HCT116 (cell line): ENCODE measurements at regions not wholly inside any gene's neighbourhood (a gene's known extent, or its start where the extent isn't known, plus 50 kb on each side); places are given as distances from the start of the nearest gene placed in this dataset.

Source experiments
- ATAC-seq: fragments of 200-7000 bp; cut with Tn5 transposase; 2 replicates; pipeline ENCODE4 v1.9.1; 2020; ENCODE audit warnings: mild to moderate bottlenecking, moderate library complexity
- BruUV-seq: library from RNA; stranded (reverse); fragments of 400-500 nt; replicated peaks from 2 replicates; lab custom pipeline; 2021; lab: Mats Ljungman, UMichigan
- CTCF ChIA-PET: fragments of 300-600 bp; sonication (Branson Sonifier 250); formaldehyde crosslinking; loops from one replicate; lab custom pipeline; 2021; ENCODE audit warnings: antibody characterized with exemption; lab: Charles Lee
- POLR2A ChIA-PET: fragments of 300-600, 350-600 bp; sonication (Branson Sonifier 250); formaldehyde crosslinking; loops from one replicate; lab custom pipeline; 2021; ENCODE audit warnings: antibody characterized with exemption; lab: Charles Lee
- RAD21 ChIA-PET, 2 experiments: fragments of 300-600 bp; sonication (Branson Sonifier 250); formaldehyde crosslinking; loops; one replicate each; lab custom pipeline; 2023; ENCODE audit warnings: low total read pairs in 2 of 2; ENCODE audit not compliant: uncharacterized antibody in 2 of 2, unreplicated experiment in 2 of 2, low non-redundant PET in 1 of 2; lab: Charles Lee
- DNase-seq: peaks from one replicate; pipeline ENCODE4 v3.0.0-alpha.2; 2010; ENCODE audit warnings: low read depth, low spot score
- H2AFZ ChIP-seq: fragments of 200-600 bp; shearing (Covaris generic), sonication (generic); 2 replicates; pipeline ENCODE4 v1.6.1; 2017; ENCODE audit warnings: low read depth, mixed run types, mixed read lengths, antibody characterized with exemption, low read length; ENCODE audit not compliant: poor library complexity, severe bottlenecking
- H3K27ac ChIP-seq: 2 replicates; pipeline ENCODE4 v1.5.1; 2012; ENCODE audit warnings: low read depth, low read length
- H3K27me3 ChIP-seq: fragments of 200-600 bp; sonication (generic); 2 replicates; pipeline ENCODE4 v1.6.1; 2016; ENCODE audit warnings: mixed run types, low read length, mixed read lengths; ENCODE audit not compliant: insufficient read depth
- H3K36me3 ChIP-seq, 2 experiments: fragments of 200-500 bp in 1 of 2; fragments of 200-600 bp in 1 of 2; sonication (Bioruptor generic) in 1 of 2; sonication (generic) in 1 of 2; 2 replicates each; pipeline versions ENCODE4 v1.5.1 to v1.6.1; 2014 to 2016; ENCODE audit warnings: low read length in 2 of 2, inconsistent platforms in 1 of 2, mixed read lengths in 1 of 2, mixed run types in 1 of 2; ENCODE audit not compliant: insufficient read depth in 2 of 2, control insufficient read depth in 1 of 2
- H3K4me1 ChIP-seq, 2 experiments: fragments of 200-600 bp in 1 of 2; sonication (generic) in 1 of 2; 2 replicates each; pipeline versions ENCODE4 v1.5.1 to v1.6.1; 2012 to 2017; ENCODE audit warnings: low read length in 2 of 2, inconsistent platforms in 1 of 2, mild to moderate bottlenecking in 1 of 2, mixed read lengths in 1 of 2, mixed run types in 1 of 2, moderate library complexity in 1 of 2; ENCODE audit not compliant: insufficient read depth in 2 of 2, control insufficient read depth in 1 of 2
- H3K4me2 ChIP-seq: fragments of 200-600 bp; sonication (generic); 2 replicates; pipeline ENCODE4 v1.6.1; 2017; ENCODE audit warnings: mixed run types, low read length, mixed read lengths
- H3K4me3 ChIP-seq, 2 experiments: fragments of 200-600 bp in 1 of 2; sonication (generic) in 1 of 2; replicated peaks in 1 of 2; 2 replicates each; pipeline ENCODE4 v1.5.1; 2011 to 2016; ENCODE audit warnings: low read length in 2 of 2, control low read depth in 1 of 2, low read depth in 1 of 2, mild to moderate bottlenecking in 1 of 2, mixed read lengths in 1 of 2, mixed run types in 1 of 2
- H3K79me2 ChIP-seq: fragments of 200-600 bp; sonication (generic); 2 replicates; pipeline ENCODE4 v1.6.1; 2017; ENCODE audit warnings: mild to moderate bottlenecking, mixed run types, low read length, moderate library complexity, mixed read lengths; ENCODE audit not compliant: insufficient read depth
- H3K9ac ChIP-seq: fragments of 200-600 bp; sonication (generic); 2 replicates; pipeline ENCODE4 v1.6.1; 2016; ENCODE audit warnings: low read length, mixed read lengths
- H3K9me2 ChIP-seq: fragments of 200-600 bp; sonication (generic), shearing (Covaris generic); 2 replicates; pipeline ENCODE4 v1.6.1; 2017; ENCODE audit warnings: mixed run types, mild to moderate bottlenecking, moderate library complexity; ENCODE audit not compliant: insufficient read depth
- H3K9me3 ChIP-seq, 2 experiments: fragments of 200-500 bp in 1 of 2; fragments of 200-600 bp in 1 of 2; sonication (Bioruptor generic) in 1 of 2; sonication (generic) in 1 of 2; 2 replicates each; pipeline ENCODE4 v1.6.1; 2014 to 2017; ENCODE audit warnings: low read length in 2 of 2, mixed read lengths in 2 of 2, inconsistent platforms in 1 of 2, low read depth in 1 of 2, mild to moderate bottlenecking in 1 of 2, mixed run types in 1 of 2, moderate library complexity in 1 of 2; ENCODE audit not compliant: control insufficient read depth in 1 of 2, insufficient read depth in 1 of 2
- H4K20me1 ChIP-seq: fragments of 200-600 bp; sonication (generic), shearing (Covaris generic); 2 replicates; pipeline ENCODE4 v1.6.1; 2017; ENCODE audit warnings: mixed run types, mild to moderate bottlenecking, moderate library complexity; ENCODE audit not compliant: insufficient read depth
- CEBPB ChIP-seq: IDR thresholded peaks from 2 replicates; pipeline ENCODE4 v1.6.1; 2012; ENCODE audit warnings: low read depth
- EGR1 ChIP-seq: IDR thresholded peaks from 2 replicates; pipeline ENCODE4 v1.6.1; 2012; ENCODE audit warnings: low read depth
- ELF1 ChIP-seq: IDR thresholded peaks from 2 replicates; pipeline ENCODE4 v1.6.1; 2012; ENCODE audit warnings: low read depth, borderline replicate concordance
- EZH2 ChIP-seq: fragments of 200-600 bp; sonication (generic); IDR thresholded peaks from 2 replicates; pipeline ENCODE4 v1.6.1; 2017; ENCODE audit warnings: antibody characterized with exemption, mixed run types
- EZH2phosphoT487 ChIP-seq: fragments of 200-600 bp; IDR thresholded peaks from 2 replicates; pipeline ENCODE4 v1.6.1; 2018; ENCODE audit warnings: antibody characterized with exemption, borderline replicate concordance
- JUND ChIP-seq: IDR thresholded peaks from 2 replicates; pipeline ENCODE4 v1.6.1; 2012
- POLR2A ChIP-seq: IDR thresholded peaks from 2 replicates; pipeline ENCODE4 v1.7.0; 2011; ENCODE audit warnings: borderline replicate concordance; ENCODE audit not compliant: insufficient read depth, insufficient read length; ENCODE audit errors: extremely low read depth
- RAD21 ChIP-seq: IDR thresholded peaks from 2 replicates; pipeline ENCODE4 v1.6.1; 2012; ENCODE audit warnings: low read depth, mild to moderate bottlenecking
- SRF ChIP-seq: IDR thresholded peaks from 2 replicates; pipeline ENCODE4 v1.6.1; 2012; ENCODE audit warnings: low read depth
- TCF7L2 ChIP-seq: IDR thresholded peaks from 2 replicates; pipeline ENCODE4 v1.7.0; 2011; ENCODE audit warnings: borderline replicate concordance, inconsistent platforms; ENCODE audit not compliant: insufficient read depth, insufficient read length; ENCODE audit errors: extremely low read depth
- YY1 ChIP-seq: IDR thresholded peaks from 2 replicates; pipeline ENCODE4 v1.6.1; 2011; ENCODE audit warnings: low read length, low read depth, moderate library complexity, mild to moderate bottlenecking; ENCODE audit not compliant: insufficient replicate concordance; ENCODE audit errors: extremely low read depth
- ZFX ChIP-seq: fragments of 450-650 bp; IDR thresholded peaks from 2 replicates; pipeline ENCODE4 v1.6.1; 2017
- intact Hi-C: fragments of 100-400 bp; cut with micrococcal nuclease; formaldehyde crosslinking; loops from 2 replicates; pipeline ENCODE4 v1.10.0; 2022
- TF ChIP-seq, protein P1 (sequence below): IDR thresholded peaks from 2 replicates; pipeline ENCODE4 v1.6.1; 2012
- TF ChIP-seq, protein P2 (sequence below), 3 experiments: fragments of 200-600 bp in 1 of 3; sonication (generic) in 1 of 3; IDR thresholded peaks in 2 of 3; conservative IDR thresholded peaks in 1 of 3; 2 replicates each; pipeline ENCODE4 v1.5.1; 2012 to 2017; ENCODE audit warnings: low read depth in 2 of 3, low read length in 2 of 3, antibody characterized with exemption in 1 of 3, borderline replicate concordance in 1 of 3, control low read depth in 1 of 3, mild to moderate bottlenecking in 1 of 3, mixed read lengths in 1 of 3, mixed run types in 1 of 3, moderate library complexity in 1 of 3; ENCODE audit not compliant: insufficient read depth in 1 of 3

DNA sequence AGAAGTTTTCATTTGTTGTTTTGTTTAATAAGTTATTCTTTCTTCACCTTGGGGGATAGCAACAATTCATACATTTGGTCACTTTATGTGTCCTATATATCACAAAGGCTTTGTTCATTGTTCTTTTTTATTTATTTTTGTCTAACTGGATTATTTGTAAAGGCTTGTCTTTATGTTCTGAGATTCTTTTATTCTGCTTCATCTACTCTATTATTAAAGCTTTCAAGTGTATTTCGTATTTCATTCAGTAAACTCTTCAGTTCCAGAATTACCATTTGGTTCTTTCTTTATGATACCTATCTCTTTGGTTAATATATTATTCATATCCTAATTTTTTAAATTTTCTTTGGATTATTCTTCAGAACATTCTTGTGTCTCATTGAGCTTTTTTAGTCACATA lies 942.9 kb downstream of the ANKRD7 start:
- no TSS peak for BruUV-seq
- ATAC-seq (no peak), DNase-seq (no peak)
- RAD21 ChIA-PET = no interaction called here
- H4K20me1 ChIP-seq = no peaks in the 10 kb centered on the region
- no peaks in the 10 kb centered on the region for H3K36me3 ChIP-seq
- no peaks in the 10 kb centered on the region for H3K4me1 ChIP-seq
- no peak overlapping the region for H3K9ac ChIP-seq
- H3K4me2 ChIP-seq = no peak overlapping the region
- H3K9me3 ChIP-seq = no peaks in the 10 kb centered on the region; a peak in 1 of 4 replicates
- intact Hi-C loops = no loop called here
- H3K27ac ChIP-seq = no peak overlapping the region
- CTCF ChIA-PET = no interaction called here
- H3K4me3 ChIP-seq = no peak overlapping the region
- H3K9me2 ChIP-seq = no peaks in the 10 kb centered on the region
- TF ChIP-seq TCF7L2 (no peak), YY1 (no peak), POLR2A (no peak), SRF (no peak), JUND (no peak), EGR1 (no peak), CEBPB (no peak), RAD21 (no peak), ZFX (no peak), EZH2 (no peak), EZH2phosphoT487 (no peak), ELF1 (no peak)
- TF ChIP-seq, protein P1, sequence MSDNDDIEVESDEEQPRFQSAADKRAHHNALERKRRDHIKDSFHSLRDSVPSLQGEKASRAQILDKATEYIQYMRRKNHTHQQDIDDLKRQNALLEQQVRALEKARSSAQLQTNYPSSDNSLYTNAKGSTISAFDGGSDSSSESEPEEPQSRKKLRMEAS = no peak
- TF ChIP-seq, protein P2, sequence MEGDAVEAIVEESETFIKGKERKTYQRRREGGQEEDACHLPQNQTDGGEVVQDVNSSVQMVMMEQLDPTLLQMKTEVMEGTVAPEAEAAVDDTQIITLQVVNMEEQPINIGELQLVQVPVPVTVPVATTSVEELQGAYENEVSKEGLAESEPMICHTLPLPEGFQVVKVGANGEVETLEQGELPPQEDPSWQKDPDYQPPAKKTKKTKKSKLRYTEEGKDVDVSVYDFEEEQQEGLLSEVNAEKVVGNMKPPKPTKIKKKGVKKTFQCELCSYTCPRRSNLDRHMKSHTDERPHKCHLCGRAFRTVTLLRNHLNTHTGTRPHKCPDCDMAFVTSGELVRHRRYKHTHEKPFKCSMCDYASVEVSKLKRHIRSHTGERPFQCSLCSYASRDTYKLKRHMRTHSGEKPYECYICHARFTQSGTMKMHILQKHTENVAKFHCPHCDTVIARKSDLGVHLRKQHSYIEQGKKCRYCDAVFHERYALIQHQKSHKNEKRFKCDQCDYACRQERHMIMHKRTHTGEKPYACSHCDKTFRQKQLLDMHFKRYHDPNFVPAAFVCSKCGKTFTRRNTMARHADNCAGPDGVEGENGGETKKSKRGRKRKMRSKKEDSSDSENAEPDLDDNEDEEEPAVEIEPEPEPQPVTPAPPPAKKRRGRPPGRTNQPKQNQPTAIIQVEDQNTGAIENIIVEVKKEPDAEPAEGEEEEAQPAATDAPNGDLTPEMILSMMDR (IDR thresholded peaks at IDR 0.05 in 2 of 3, conservative IDR thresholded peaks at IDR 0.05 in 1 of 3; ENCODE audit: borderline replicate concordance in 1 of 3, insufficient read depth in 1 of 3, low read depth in 2 of 3, low read length in 2 of 3) = no peak
- H2AFZ ChIP-seq = no peak overlapping the region
- POLR2A ChIA-PET = no interaction called here
- H3K79me2 ChIP-seq = no peaks in the 10 kb centered on the region
- no peaks in the 10 kb centered on the region for H3K27me3 ChIP-seq
